Pancreas (tissue), 10 donors: ENCODE measurements at regions not wholly inside any gene's neighbourhood (a gene's known extent, or its start where the extent isn't known, plus 50 kb on each side); places are given as distances from the start of the nearest gene placed in this dataset.
"Not testable (repeated sequence)": the region's sequence is repeated elsewhere in the genome, so short reads cannot be mapped to it uniquely, and the experiment has no call there.

ENCODE experiments used
- ATAC-seq, 4 donors: fragments of 200-7000 bp; cut with Tn5 transposase; one replicate each; pipeline versions ENCODE4 v1.8.0 to v1.9.1; 2020; ENCODE audit warnings: mild to moderate bottlenecking in 4 of 4, moderate library complexity in 4 of 4
- DNase-seq, 6 donors: peaks; one replicate each; pipeline ENCODE4 v3.0.0-alpha.2; 2020
- FAIRE-seq: peaks from 2 replicates; lab custom pipeline; 2012; peaks lifted over from hg19 to GRCh38; lab: Jason Lieb, UNC
- H3K27ac ChIP-seq, 4 donors: fragments of 200-600 bp; sonication (generic); 1 replicate in 3 of 4; 2 replicates in 1 of 4; pipeline versions ENCODE4 v1.5.0 to v1.8.0; 2020
- H3K27me3 ChIP-seq, 4 donors: fragments of 200-600 bp; one replicate each; pipeline ENCODE4 v1.8.0; 2021
- H3K36me3 ChIP-seq, 3 donors: fragments of 200-600 bp; sonication (generic) in 1 of 3; one replicate each; pipeline versions ENCODE4 v1.5.0 to v1.8.0; 2020 to 2021
- H3K4me1 ChIP-seq, 3 donors: fragments of 200-600 bp; one replicate each; pipeline ENCODE4 v1.8.0; 2021
- H3K4me3 ChIP-seq, 4 donors: fragments of 200-600 bp; sonication (generic) in 2 of 4; one replicate each; pipeline versions ENCODE4 v1.5.0 to v1.8.0; 2020 to 2021
- H3K9me3 ChIP-seq, 4 donors: fragments of 200-600 bp; one replicate each; pipeline ENCODE4 v1.8.0; 2021
- WGBS, 2 donors: extraction: QIAGEN DNeasy Blood & Tissue Kit; methylation state at CpG; one replicate each; pipeline ENCODE4 v1.1.7; 2013; 5-methylcytosine and 5-hydroxymethylcytosine counted together
- intact Hi-C, 3 donors: fragments of 100-400 bp; cut with DNase I; formaldehyde crosslinking; loops; one replicate each; pipeline versions ENCODE4 v1.11.1 to v1.14.2; 2022
- TF ChIP-seq, protein P1 (sequence below), 4 donors: fragments of 200-600 bp; sonication (generic) in 3 of 4; IDR thresholded peaks; one replicate each; pipeline versions ENCODE4 v1.5.0 to v1.8.0; 2021; ENCODE audit warnings: antibody characterized with exemption in 4 of 4
- donor health status: healthy with polysubstance abuse.
- donor health status: DM: no; HTN: no; CAD: no; lungs with moderate emphysema.
- donor health status: DM: no; HTN: no; CAD: no.
- donor health status: control.
- donor health status: control.
- donor health status: Bipolar disorder and iron deficiency.
- donor health status: DM: yes; HTN: yes; CAD: no.
- donor health status: DM: no; HTN: no; CAD: no.
- donor health status: DM: no; HTN: no; CAD: no.
- donor health status: DM: yes; HTN: yes; CAD: no.

DNA sequence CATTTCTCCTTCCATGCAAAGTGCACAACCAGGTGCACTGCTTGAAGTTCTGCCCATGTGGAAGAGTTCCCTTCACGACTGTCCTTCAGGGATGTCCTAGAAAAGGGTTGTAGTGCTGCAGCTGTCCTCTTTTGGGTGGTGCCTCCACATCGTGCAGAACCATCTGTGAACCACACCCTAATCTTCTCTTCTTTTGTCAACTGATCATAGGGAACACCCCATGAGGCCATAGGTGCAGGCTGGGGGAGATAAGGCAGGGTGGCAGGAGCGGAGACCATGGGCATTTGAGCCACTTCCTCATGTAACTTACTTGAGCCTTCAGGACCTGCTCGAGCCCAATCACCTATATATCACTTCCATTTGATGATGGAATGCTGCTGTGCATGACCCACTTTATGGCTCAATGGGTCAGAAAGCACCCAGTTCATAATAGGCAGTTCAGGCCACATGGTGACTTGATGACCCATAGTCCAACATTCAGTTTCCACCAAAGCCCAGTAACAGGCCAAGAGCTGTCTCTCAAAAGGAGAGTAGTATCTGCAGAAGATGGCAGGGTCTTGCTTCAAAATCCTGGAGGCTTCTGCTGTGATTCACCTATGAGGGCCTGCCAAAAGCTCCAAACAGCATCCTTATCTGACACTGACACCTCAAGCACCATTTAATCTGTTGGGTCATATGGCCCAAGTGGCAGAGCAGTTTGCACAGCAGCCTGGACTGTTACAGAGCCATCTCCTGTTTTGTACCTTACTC is 84.7 kb upstream of the CYRIA start:
- Histone ChIP-seq H3K4me3 (no peak overlapping the region), H3K27ac (no peak overlapping the region), H3K4me1 (no peaks in the 10 kb centered on the region), H3K9me3 (no peaks in the 10 kb centered on the region), H3K27me3 (no peaks in the 10 kb centered on the region), H3K36me3 (no peaks in the 10 kb centered on the region)
- ATAC-seq (no peak), FAIRE-seq (no peak), DNase-seq (no peak)
- intact Hi-C loops = no loop called here
- TF ChIP-seq, protein P1, sequence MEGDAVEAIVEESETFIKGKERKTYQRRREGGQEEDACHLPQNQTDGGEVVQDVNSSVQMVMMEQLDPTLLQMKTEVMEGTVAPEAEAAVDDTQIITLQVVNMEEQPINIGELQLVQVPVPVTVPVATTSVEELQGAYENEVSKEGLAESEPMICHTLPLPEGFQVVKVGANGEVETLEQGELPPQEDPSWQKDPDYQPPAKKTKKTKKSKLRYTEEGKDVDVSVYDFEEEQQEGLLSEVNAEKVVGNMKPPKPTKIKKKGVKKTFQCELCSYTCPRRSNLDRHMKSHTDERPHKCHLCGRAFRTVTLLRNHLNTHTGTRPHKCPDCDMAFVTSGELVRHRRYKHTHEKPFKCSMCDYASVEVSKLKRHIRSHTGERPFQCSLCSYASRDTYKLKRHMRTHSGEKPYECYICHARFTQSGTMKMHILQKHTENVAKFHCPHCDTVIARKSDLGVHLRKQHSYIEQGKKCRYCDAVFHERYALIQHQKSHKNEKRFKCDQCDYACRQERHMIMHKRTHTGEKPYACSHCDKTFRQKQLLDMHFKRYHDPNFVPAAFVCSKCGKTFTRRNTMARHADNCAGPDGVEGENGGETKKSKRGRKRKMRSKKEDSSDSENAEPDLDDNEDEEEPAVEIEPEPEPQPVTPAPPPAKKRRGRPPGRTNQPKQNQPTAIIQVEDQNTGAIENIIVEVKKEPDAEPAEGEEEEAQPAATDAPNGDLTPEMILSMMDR (IDR thresholded peaks at IDR 0.05) = no peak
- WGBS, 2 donors = 65 to 72% methylated on average over 4 of the region's 4 CpGs

DNA sequence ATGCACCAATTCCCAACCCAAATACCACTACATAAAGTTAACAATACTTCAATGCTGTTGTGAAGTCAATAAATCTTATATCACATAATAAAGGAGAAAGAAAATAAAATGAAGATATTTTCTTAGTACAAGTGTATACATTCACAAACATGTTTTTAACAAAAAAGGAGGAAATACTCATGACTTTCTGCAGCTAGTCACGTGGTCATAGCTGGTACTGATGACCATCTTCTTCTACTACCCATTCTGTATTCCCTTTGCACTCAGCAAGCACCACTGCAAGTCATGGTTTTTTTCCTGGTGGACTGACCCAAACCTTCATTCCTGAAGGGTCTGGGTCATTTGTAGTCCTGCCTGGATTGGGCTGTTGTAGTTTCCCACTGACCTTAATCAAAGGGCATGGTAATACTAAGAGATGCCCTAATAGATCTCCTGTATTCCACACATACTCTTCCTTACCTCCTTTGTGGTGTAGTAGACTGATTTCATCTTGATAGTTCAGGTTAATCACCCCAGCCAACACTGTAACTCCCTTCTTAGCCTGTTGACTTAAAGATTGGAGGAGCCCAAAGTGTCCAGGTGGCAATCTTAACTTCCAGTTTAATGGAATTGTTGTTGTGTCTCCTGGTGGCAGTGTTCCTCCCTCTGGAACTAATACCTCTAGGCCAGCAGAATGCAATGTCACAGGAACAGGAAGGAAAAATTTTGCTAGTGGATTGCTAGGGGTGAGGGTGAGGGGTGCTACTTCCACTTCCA is 83.1 kb upstream of the CYRIA start:
- intact Hi-C loops, H3K36me3 ChIP-seq, FAIRE-seq, H3K9me3 ChIP-seq, ATAC-seq, H3K27ac ChIP-seq, H3K4me3 ChIP-seq, H3K4me1 ChIP-seq, DNase-seq, H3K27me3 ChIP-seq: not testable (repeated sequence)
- 69 to 77% methylated on average over 1 of the region's 1 CpG for WGBS, 2 donors

DNA sequence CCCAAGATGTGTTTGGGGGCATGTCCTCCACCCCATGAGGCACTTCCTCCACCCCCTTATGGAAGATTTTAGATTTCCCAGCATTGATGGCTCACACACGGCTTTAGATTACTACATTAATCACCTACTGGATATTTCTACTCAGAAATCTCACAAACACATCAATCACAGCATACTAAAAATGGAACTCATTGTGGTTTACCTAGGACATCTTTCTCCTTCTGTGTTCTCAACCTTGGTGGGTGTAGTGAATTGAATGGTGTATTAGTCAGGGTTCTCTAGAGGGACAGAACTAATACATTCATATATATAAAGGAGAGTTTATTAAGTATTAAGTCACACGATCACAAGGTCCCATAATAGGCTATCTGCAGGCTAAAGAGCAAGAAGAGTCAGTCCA is 82.1 kb upstream of the CYRIA start:
- TF ChIP-seq, protein P1 (IDR thresholded peaks at IDR 0.05) = no peak
- WGBS, 2 donors = 68 to 71% methylated on average over 2 of the region's 2 CpGs
- no peak for FAIRE-seq

DNA sequence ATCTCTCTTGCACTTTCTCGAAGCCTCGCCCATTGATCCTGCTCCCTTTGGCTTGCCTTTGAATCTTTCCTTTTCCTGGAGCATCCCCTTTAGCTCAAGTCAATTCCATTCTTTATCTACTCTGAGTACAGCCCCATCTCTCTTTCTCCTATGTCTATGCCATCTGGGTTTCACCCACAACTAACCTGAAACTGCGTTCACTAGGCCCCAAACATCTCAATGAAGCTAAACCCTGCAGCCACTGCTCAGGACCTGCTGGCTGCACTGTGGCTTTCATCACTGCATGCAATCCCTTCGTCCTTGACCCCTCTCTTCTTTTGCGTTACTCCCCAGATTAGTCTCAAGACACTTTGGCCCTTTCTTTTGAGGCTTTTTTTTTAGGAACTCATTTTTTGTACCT is 81.6 kb upstream of the CYRIA start:
- intact Hi-C loops = no loop called here
- no peak overlapping the region for H3K27ac ChIP-seq
- DNase-seq (no peak), ATAC-seq (no peak), FAIRE-seq (no peak)
- no peaks in the 10 kb centered on the region for H3K4me1 ChIP-seq
- H3K36me3 ChIP-seq = no peaks in the 10 kb centered on the region
- H3K27me3 ChIP-seq = no peaks in the 10 kb centered on the region
- H3K4me3 ChIP-seq = no peak overlapping the region
- TF ChIP-seq, protein P1 (IDR thresholded peaks at IDR 0.05) = no peak
- H3K9me3 ChIP-seq = no peaks in the 10 kb centered on the region
- 82 to 87% methylated on average over 5 of the region's 5 CpGs for WGBS, 2 donors

More for the DNA sequence above, 82.1 kb upstream of the CYRIA start:
- Histone ChIP-seq H3K36me3 (no peaks in the 10 kb centered on the region), H3K27ac (no peak overlapping the region), H3K4me1 (no peaks in the 10 kb centered on the region), H3K27me3 (no peaks in the 10 kb centered on the region), H3K9me3 (no peaks in the 10 kb centered on the region), H3K4me3 (no peak overlapping the region)
- no peak for DNase-seq
- intact Hi-C loops = no loop called here
- no peak for ATAC-seq

DNA sequence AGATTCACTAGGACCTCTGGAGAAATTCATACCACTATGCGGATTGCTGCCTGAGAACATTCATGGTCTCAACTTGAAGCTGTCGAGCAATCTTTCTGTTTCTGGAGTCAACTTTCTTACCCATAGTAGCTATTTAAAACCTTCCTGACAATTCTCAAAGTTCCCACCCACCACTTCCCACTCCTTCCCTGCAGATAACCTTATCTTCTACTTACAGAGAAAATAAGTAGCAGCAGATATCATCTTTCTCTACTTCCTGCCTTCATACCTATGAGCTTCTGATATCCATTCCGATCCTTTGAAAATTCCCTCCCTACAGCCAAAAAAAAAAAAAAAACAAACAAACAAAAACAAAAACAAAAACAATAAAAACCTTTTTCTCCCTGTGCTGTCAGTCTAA is 81.2 kb upstream of the CYRIA start:
- no peak for ATAC-seq
- TF ChIP-seq, protein P1 (IDR thresholded peaks at IDR 0.05) = no peak
- DNase-seq = no peak
- no peaks in the 10 kb centered on the region for H3K9me3 ChIP-seq
- no peaks in the 10 kb centered on the region for H3K27me3 ChIP-seq
- H3K4me3 ChIP-seq = no peak overlapping the region
- no peak overlapping the region for H3K27ac ChIP-seq
- H3K36me3 ChIP-seq = no peaks in the 10 kb centered on the region
- FAIRE-seq = no peak
- WGBS, 2 donors = 79 to 82% methylated on average over 3 of the region's 3 CpGs
- H3K4me1 ChIP-seq = no peaks in the 10 kb centered on the region
- intact Hi-C loops = no loop called here
